IPS-18c (cell line): ENCODE measurements at regions not wholly inside any gene's neighbourhood (a gene's known extent, or its start where the extent isn't known, plus 50 kb on each side); places are given as distances from the start of the nearest gene placed in this dataset.

Experiments used
- H3K4me3 ChIP-seq: 2 replicates; pipeline ENCODE4 v1.7.0; 2013; ENCODE audit warnings: low read depth, mild to moderate bottlenecking, low read length, moderate library complexity; ENCODE audit not compliant: insufficient read depth
- H3K9me3 ChIP-seq: one replicate; pipeline ENCODE4 v1.6.1; 2013; ENCODE audit warnings: mild to moderate bottlenecking, low read length, moderate library complexity; ENCODE audit not compliant: control insufficient read depth, insufficient read depth

GRCh38 chr12:127286281-127286680, 980.7 kb upstream of the TMEM132C start:
- Histone ChIP-seq H3K9me3 (no peaks in the 10 kb centered on the region), H3K4me3 (no peak overlapping the region)

GRCh38 chr12:127287256-127287655, 979.7 kb upstream of the TMEM132C start:
- H3K4me3 ChIP-seq, result no peak overlapping the region
- no peaks in the 10 kb centered on the region for H3K9me3 ChIP-seq

- no peak overlapping the region for H3K4me3 ChIP-seq
Measured at GRCh38 chr12:127290251-127290650, 976.7 kb upstream of the TMEM132C start.

GRCh38 chr12:127292736-127293135, 974.2 kb upstream of the TMEM132C start:
- H3K4me3 ChIP-seq, result no peak overlapping the region
- no peaks in the 10 kb centered on the region for H3K9me3 ChIP-seq

More at GRCh38 chr12:127290251-127290650, 976.7 kb upstream of the TMEM132C start:
- no peaks in the 10 kb centered on the region for H3K9me3 ChIP-seq

GRCh38 chr12:127293507-127294310, 973.3 kb upstream of the TMEM132C start:
- H3K9me3 ChIP-seq, result no peaks in the 10 kb centered on the region
- no peak overlapping the region for H3K4me3 ChIP-seq

GRCh38 chr12:127294651-127295210, 972.2 kb upstream of the TMEM132C start:
- no peak overlapping the region for H3K4me3 ChIP-seq
- no peaks in the 10 kb centered on the region for H3K9me3 ChIP-seq

GRCh38 chr12:127295630-127296029, 971.3 kb upstream of the TMEM132C start:
- H3K4me3 ChIP-seq, result no peak overlapping the region
- H3K9me3 ChIP-seq, result no peaks in the 10 kb centered on the region

- Histone ChIP-seq H3K9me3 (no peaks in the 10 kb centered on the region), H3K4me3 (no peak overlapping the region)
Measured at GRCh38 chr12:127296591-127296990, 970.4 kb upstream of the TMEM132C start.

- no peak overlapping the region for H3K4me3 ChIP-seq
- H3K9me3 ChIP-seq, result no peaks in the 10 kb centered on the region
Measured at GRCh38 chr12:127297327-127297726, 969.6 kb upstream of the TMEM132C start.

GRCh38 chr12:127300075-127300474, 966.9 kb upstream of the TMEM132C start:
- H3K9me3 ChIP-seq, result no peaks in the 10 kb centered on the region
- no peak overlapping the region for H3K4me3 ChIP-seq

- no peaks in the 10 kb centered on the region for H3K9me3 ChIP-seq
- no peak overlapping the region for H3K4me3 ChIP-seq
Measured at GRCh38 chr12:127300753-127301152, 966.2 kb upstream of the TMEM132C start.

GRCh38 chr12:127301876-127302275, 965.1 kb upstream of the TMEM132C start:
- no peaks in the 10 kb centered on the region for H3K9me3 ChIP-seq
- no peak overlapping the region for H3K4me3 ChIP-seq

GRCh38 chr12:127304751-127305725, 961.9 kb upstream of the TMEM132C start:
- Histone ChIP-seq H3K9me3 (no peaks in the 10 kb centered on the region), H3K4me3 (no peak overlapping the region)

- no peak overlapping the region for H3K4me3 ChIP-seq
- peaks cover 2% of the 10 kb centered on the region for H3K9me3 ChIP-seq
Measured at GRCh38 chr12:127306604-127307215, 960.3 kb upstream of the TMEM132C start.

GRCh38 chr12:127307528-127307927, 959.4 kb upstream of the TMEM132C start:
- H3K9me3 ChIP-seq, result peaks cover 2% of the 10 kb centered on the region

GRCh38 chr12:127308148-127308547, 958.8 kb upstream of the TMEM132C start:
- Histone ChIP-seq H3K4me3 (no peak overlapping the region), H3K9me3 (peaks cover 2% of the 10 kb centered on the region)

More at GRCh38 chr12:127307528-127307927, 959.4 kb upstream of the TMEM132C start:
- no peak overlapping the region for H3K4me3 ChIP-seq

- no peak overlapping the region for H3K4me3 ChIP-seq
- peaks cover 2% of the 10 kb centered on the region for H3K9me3 ChIP-seq
Measured at GRCh38 chr12:127310548-127310947, 956.4 kb upstream of the TMEM132C start.
